IPS DF 19.7 (cell line): ENCODE measurements at regions not wholly inside any gene's neighbourhood (a gene's known extent, or its start where the extent isn't known, plus 50 kb on each side); places are given as distances from the start of the nearest gene placed in this dataset.
"Not testable (repeated sequence)": the region's sequence is repeated elsewhere in the genome, so short reads cannot be mapped to it uniquely, and the experiment has no call there.

ENCODE experiments used
- DNase-seq: peaks from one replicate; pipeline ENCODE4 v3.0.0-alpha.2; 2013; ENCODE audit warnings: low read depth, low spot score

GRCh38 chr13:53357582-53357981 lies 329.0 kb downstream of the OLFM4 start:
- no peak for DNase-seq

GRCh38 chr13:53368948-53369347 lies 340.3 kb downstream of the OLFM4 start:
- DNase-seq: no peak

- DNase-seq: no peak
Observed at GRCh38 chr13:53379485-53379884, 350.9 kb downstream of the OLFM4 start.

- peak; percentile 23 for DNase-seq
Observed at GRCh38 chr13:53382008-53382407, 353.4 kb downstream of the OLFM4 start.

GRCh38 chr13:53398051-53398450 lies 369.4 kb downstream of the OLFM4 start:
- no peak for DNase-seq

- peak; percentile 56 for DNase-seq
Observed at GRCh38 chr13:53405616-53406015, 377.0 kb downstream of the OLFM4 start.

GRCh38 chr13:53408306-53408705 lies 379.7 kb downstream of the OLFM4 start:
- DNase-seq: no peak

- DNase-seq: no peak
Observed at GRCh38 chr13:53408847-53409568, 380.4 kb downstream of the OLFM4 start.

GRCh38 chr13:53411463-53411862 lies 382.9 kb downstream of the OLFM4 start:
- DNase-seq: no peak

GRCh38 chr13:53415135-53415534 lies 386.5 kb downstream of the OLFM4 start:
- DNase-seq: no peak

GRCh38 chr13:53417601-53418000 lies 389.0 kb downstream of the OLFM4 start:
- no peak for DNase-seq

GRCh38 chr13:53422415-53422814 lies 393.8 kb downstream of the OLFM4 start:
- DNase-seq: no peak

- DNase-seq: no peak
Observed at GRCh38 chr13:53436396-53436795, 407.8 kb downstream of the OLFM4 start.

GRCh38 chr13:53439439-53440225 lies 411.0 kb downstream of the OLFM4 start:
- DNase-seq: no peak

- DNase-seq: no peak
Observed at GRCh38 chr13:53442979-53443378, 414.4 kb downstream of the OLFM4 start.

- DNase-seq: no peak
Observed at GRCh38 chr13:53445686-53446085, 417.1 kb downstream of the OLFM4 start.

- DNase-seq: no peak
Observed at GRCh38 chr13:53447456-53447855, 418.8 kb downstream of the OLFM4 start.

GRCh38 chr13:53447863-53448262 lies 419.2 kb downstream of the OLFM4 start:
- DNase-seq: no peak

- DNase-seq: not testable (repeated sequence)
Observed at GRCh38 chr13:53452263-53452808, 423.7 kb downstream of the OLFM4 start.

- DNase-seq: no peak
Observed at GRCh38 chr13:53460796-53461195, 432.2 kb downstream of the OLFM4 start.

GRCh38 chr13:53463106-53463505 lies 434.5 kb downstream of the OLFM4 start:
- no peak for DNase-seq

GRCh38 chr13:53466576-53466975 lies 438.0 kb downstream of the OLFM4 start:
- DNase-seq: no peak

GRCh38 chr13:53473397-53473796 lies 444.8 kb downstream of the OLFM4 start:
- DNase-seq: no peak
